Naive thymus-derived CD4-positive, alpha-beta T cell (primary cell): ENCODE measurements at regions not wholly inside any gene's neighbourhood (a gene's known extent, or its start where the extent isn't known, plus 50 kb on each side); places are given as distances from the start of the nearest gene placed in this dataset.
"Not testable (repeated sequence)": the region's sequence is repeated elsewhere in the genome, so short reads cannot be mapped to it uniquely, and the experiment has no call there.

Source experiments
- ATAC-seq: fragments of 150-1000 bp; cut with Tn5 transposase; 2 replicates; pipeline ENCODE4 v1.10.0; 2021; ENCODE audit warnings: mild to moderate bottlenecking, moderate library complexity
- CTCF ChIA-PET: fragments of 350-600 bp; sonication (Branson Sonifier 250); formaldehyde crosslinking; loops from one replicate; lab custom pipeline; 2021; ENCODE audit warnings: antibody characterized with exemption; lab: Charles Lee
- POLR2A ChIA-PET: fragments of 350-600 bp; sonication (Branson Sonifier 250); formaldehyde crosslinking; loops from one replicate; lab custom pipeline; 2021; ENCODE audit warnings: antibody characterized with exemption, inconsistent platforms; lab: Charles Lee
- DNase-seq, 9 donors: peaks; one replicate each; pipeline versions ENCODE4 v3.0.0 to v3.0.0-alpha.2; 2020 to 2022; ENCODE audit warnings: mixed read lengths in 1 of 9
- H3K27ac ChIP-seq: one replicate; pipeline ENCODE4 v1.7.0; 2013; ENCODE audit warnings: mild to moderate bottlenecking, low read depth, low read length, moderate library complexity
- H3K27me3 ChIP-seq, 2 donors: one replicate each; pipeline ENCODE4 v1.7.0; 2013; ENCODE audit warnings: low read length in 2 of 2, mild to moderate bottlenecking in 2 of 2, moderate library complexity in 2 of 2; ENCODE audit not compliant: control insufficient read depth in 2 of 2, insufficient read depth in 2 of 2
- H3K36me3 ChIP-seq, 3 experiments: 1 replicate in 2 of 3; 2 replicates in 1 of 3; pipeline ENCODE4 v1.7.0; 2013; ENCODE audit warnings: low read length in 3 of 3, mild to moderate bottlenecking in 3 of 3, moderate library complexity in 1 of 3; ENCODE audit not compliant: insufficient read depth in 3 of 3, control insufficient read depth in 2 of 3
- H3K4me1 ChIP-seq, 2 donors: one replicate each; pipeline ENCODE4 v1.7.0; 2013; ENCODE audit warnings: low read length in 2 of 2, mild to moderate bottlenecking in 2 of 2, moderate library complexity in 1 of 2; ENCODE audit not compliant: control insufficient read depth in 2 of 2, insufficient read depth in 2 of 2
- H3K4me3 ChIP-seq: 2 replicates; pipeline ENCODE4 v1.7.0; 2013; ENCODE audit warnings: mild to moderate bottlenecking, low read length
- H3K9me3 ChIP-seq, 3 experiments: 1 replicate in 2 of 3; 2 replicates in 1 of 3; pipeline ENCODE4 v1.7.0; 2013; ENCODE audit warnings: low read length in 3 of 3; ENCODE audit not compliant: control insufficient read depth in 2 of 3
- H3K27ac Mint-ChIP-seq, 9 donors: one replicate each; pipeline ENCODE4 v1.8.0; 2020 to 2022; ENCODE audit warnings: mixed read lengths in 9 of 9, mild to moderate bottlenecking in 8 of 9, moderate library complexity in 5 of 9, inconsistent platforms in 2 of 9
- H3K27me3 Mint-ChIP-seq, 5 donors: one replicate each; pipeline ENCODE4 v1.8.0; 2021 to 2022; ENCODE audit warnings: mixed read lengths in 5 of 5, mild to moderate bottlenecking in 1 of 5
- H3K36me3 Mint-ChIP-seq, 5 donors: one replicate each; pipeline ENCODE4 v1.8.0; 2020 to 2022; ENCODE audit warnings: mixed read lengths in 5 of 5, mild to moderate bottlenecking in 3 of 5, inconsistent platforms in 1 of 5
- H3K4me1 Mint-ChIP-seq, 7 donors: one replicate each; pipeline ENCODE4 v1.8.0; 2020 to 2022; ENCODE audit warnings: mixed read lengths in 7 of 7, mild to moderate bottlenecking in 3 of 7, inconsistent platforms in 1 of 7
- H3K4me3 Mint-ChIP-seq, 10 donors: one replicate each; pipeline ENCODE4 v1.8.0; 2020 to 2022; ENCODE audit warnings: mild to moderate bottlenecking in 10 of 10, mixed read lengths in 10 of 10, moderate library complexity in 6 of 10, inconsistent platforms in 2 of 10
- H3K9me3 Mint-ChIP-seq, 11 donors: one replicate each; pipeline ENCODE4 v1.8.0; 2020 to 2022; ENCODE audit warnings: mixed read lengths in 11 of 11, mild to moderate bottlenecking in 4 of 11, inconsistent platforms in 1 of 11, moderate library complexity in 1 of 11
- intact Hi-C, 2 donors: fragments of 100-400 bp; cut with micrococcal nuclease; formaldehyde crosslinking; loops; one replicate each; pipeline ENCODE4 v1.15.1; 2023

- H3K27me3 ChIP-seq, result peaks cover 0 to 3% of the 10 kb centered on the region in 2 donors
- no peak overlapping the region for H3K4me3 ChIP-seq
- no peaks in the 10 kb centered on the region for H3K36me3 ChIP-seq
- Mint-ChIP-seq H3K4me3 (no peak overlapping the region), H3K4me1 (peaks cover 0 to 2% (median 0%) of the 10 kb centered on the region in 7 donors), H3K9me3 (peaks cover 0 to 5% (median 0%) of the 10 kb centered on the region in 11 donors), H3K27ac (no peak overlapping the region), H3K36me3 (no peaks in the 10 kb centered on the region), H3K27me3 (peaks cover 0 to 9% (median 5%) of the 10 kb centered on the region in 5 donors)
- H3K9me3 ChIP-seq, result no peaks in the 10 kb centered on the region
- ChIA-PET CTCF (no interaction called here), POLR2A (no interaction called here)
- no peaks in the 10 kb centered on the region for H3K4me1 ChIP-seq
- intact Hi-C loops, result loop anchor here in 1 of 2 donors (5.0 kb wide), 1 partner anchor 485 kb away; no protein-coding TSS in a partner anchor
- H3K27ac ChIP-seq, result no peak overlapping the region
- ATAC-seq (no peak), DNase-seq (no peak)
These were observed 291.7 kb downstream of the FBXO8 start for GRCh38 chr4:173991814-173992213.

DNA sequence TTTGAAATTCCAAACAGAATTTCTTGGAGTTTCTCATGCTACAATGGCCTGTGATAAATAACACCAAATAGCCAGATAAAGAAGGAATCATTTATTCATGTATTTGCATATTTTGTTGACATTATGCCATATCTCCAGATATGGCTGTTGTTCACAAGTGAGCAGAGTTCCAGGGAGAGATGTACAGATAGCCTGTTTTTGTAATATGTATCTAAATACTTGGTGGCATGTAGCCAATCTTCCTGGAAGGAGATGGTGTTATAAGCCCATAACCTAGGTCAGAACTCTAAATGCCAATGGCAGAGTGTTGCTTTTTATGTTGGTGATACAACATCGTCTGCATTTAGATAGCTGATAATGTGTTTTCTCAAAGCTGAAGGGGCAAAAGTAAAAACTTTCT is 292.2 kb downstream of the FBXO8 start:
- Histone ChIP-seq H3K9me3 (no peaks in the 10 kb centered on the region), H3K27me3 (peaks cover 0 to 3% of the 10 kb centered on the region in 2 donors), H3K36me3 (no peaks in the 10 kb centered on the region), H3K27ac (no peak overlapping the region), H3K4me3 (no peak overlapping the region), H3K4me1 (no peaks in the 10 kb centered on the region)
- CTCF ChIA-PET, result no interaction called here
- ATAC-seq, result no peak
- H3K9me3 Mint-ChIP-seq, result peaks cover 0 to 5% (median 0%) of the 10 kb centered on the region in 11 donors
- POLR2A ChIA-PET, result no interaction called here
- DNase-seq, result no peak
- no peak overlapping the region for H3K27ac Mint-ChIP-seq
- intact Hi-C loops, result loop anchor here in 1 of 2 donors (5.0 kb wide), 1 partner anchor 484 kb away; no protein-coding TSS in a partner anchor
- no peak overlapping the region for H3K4me3 Mint-ChIP-seq
- H3K36me3 Mint-ChIP-seq, result no peaks in the 10 kb centered on the region
- H3K27me3 Mint-ChIP-seq, result peaks cover 0 to 9% (median 5%) of the 10 kb centered on the region in 5 donors
- H3K4me1 Mint-ChIP-seq, result peaks cover 0 to 2% (median 0%) of the 10 kb centered on the region in 7 donors

- ChIA-PET CTCF (no interaction called here), POLR2A (no interaction called here)
- Mint-ChIP-seq H3K9me3 (peaks cover 0 to 5% (median 0%) of the 10 kb centered on the region in 11 donors), H3K27ac (no peak overlapping the region), H3K4me1 (peaks cover 0 to 2% (median 0%) of the 10 kb centered on the region in 7 donors), H3K36me3 (no peaks in the 10 kb centered on the region), H3K27me3 (peaks cover 0 to 9% (median 5%) of the 10 kb centered on the region in 5 donors), H3K4me3 (no peak overlapping the region)
- ATAC-seq (no peak), DNase-seq (no peak)
- Histone ChIP-seq H3K36me3 (no peaks in the 10 kb centered on the region), H3K4me3 (no peak overlapping the region), H3K9me3 (no peaks in the 10 kb centered on the region), H3K27ac (no peak overlapping the region), H3K27me3 (peaks cover 0 to 3% of the 10 kb centered on the region in 2 donors), H3K4me1 (no peaks in the 10 kb centered on the region)
- intact Hi-C loops, result loop anchor here in 1 of 2 donors (5.0 kb wide), 1 partner anchor 484 kb away; no protein-coding TSS in a partner anchor
These were observed 292.6 kb downstream of the FBXO8 start for GRCh38 chr4:173990869-173991210.

DNA sequence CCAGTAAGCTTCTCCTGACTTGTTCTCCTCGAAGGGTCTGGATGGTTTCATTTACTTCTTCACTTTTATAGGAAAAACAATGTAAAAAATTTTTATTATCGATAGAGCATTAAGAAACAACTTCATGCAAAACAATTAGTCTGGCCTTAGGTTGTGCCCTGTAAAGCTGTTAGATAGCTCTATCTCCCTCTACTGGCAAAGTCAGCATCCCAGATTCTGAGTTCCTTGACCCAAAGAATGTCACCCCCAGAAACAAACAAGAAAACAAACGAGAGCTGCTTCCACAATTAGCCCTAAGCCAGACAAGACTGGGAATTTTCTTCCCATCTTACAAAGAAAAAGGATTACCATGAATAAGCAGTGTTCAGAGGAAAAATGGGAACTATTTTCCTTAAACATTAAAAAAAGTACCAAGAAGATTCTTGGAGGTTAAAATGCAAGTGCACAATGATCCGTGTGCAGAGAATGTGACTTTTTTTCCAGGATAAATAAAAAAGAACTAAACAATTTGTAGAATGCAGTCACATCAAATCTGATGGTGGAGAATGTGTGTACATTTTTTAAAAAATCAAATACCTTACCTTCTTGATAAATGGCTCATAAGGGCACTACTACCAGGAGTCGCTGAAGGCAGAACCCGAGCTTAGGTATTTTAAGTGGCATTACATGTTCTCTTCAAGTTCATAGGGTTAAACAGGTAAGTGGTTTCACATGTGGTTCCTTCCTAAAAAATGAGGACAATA is 293.2 kb downstream of the FBXO8 start:
- Mint-ChIP-seq H3K27ac (no peak overlapping the region), H3K27me3 (peaks cover 0 to 9% (median 5%) of the 10 kb centered on the region in 5 donors), H3K4me3 (no peak overlapping the region), H3K9me3 (peaks cover 0 to 5% (median 0%) of the 10 kb centered on the region in 11 donors), H3K4me1 (peaks cover 0 to 2% (median 0%) of the 10 kb centered on the region in 7 donors), H3K36me3 (no peaks in the 10 kb centered on the region)
- Histone ChIP-seq H3K9me3 (no peaks in the 10 kb centered on the region), H3K36me3 (no peaks in the 10 kb centered on the region), H3K27ac (no peak overlapping the region), H3K4me1 (no peaks in the 10 kb centered on the region), H3K27me3 (peaks cover 0 to 3% of the 10 kb centered on the region in 2 donors), H3K4me3 (no peak overlapping the region)
- ATAC-seq (no peak), DNase-seq (no peak)
- intact Hi-C loops, result loop anchor here in 1 of 2 donors (5.0 kb wide), 1 partner anchor 483 kb away; no protein-coding TSS in a partner anchor
- CTCF ChIA-PET, result no interaction called here
- POLR2A ChIA-PET, result no interaction called here

GRCh38 chr4:173963523-173963922 is 319.9 kb downstream of the FBXO8 start:
- H3K27ac ChIP-seq, H3K9me3 ChIP-seq, H3K4me1 Mint-ChIP-seq, H3K4me3 Mint-ChIP-seq, CTCF ChIA-PET, H3K4me3 ChIP-seq, H3K36me3 ChIP-seq, ATAC-seq, DNase-seq, POLR2A ChIA-PET, H3K4me1 ChIP-seq, H3K27ac Mint-ChIP-seq, H3K36me3 Mint-ChIP-seq, intact Hi-C loops, H3K27me3 Mint-ChIP-seq, H3K27me3 ChIP-seq: not testable (repeated sequence)
- H3K9me3 Mint-ChIP-seq, result peaks cover 0 to 16% (median 6%) of the 10 kb centered on the region in 11 donors

DNA sequence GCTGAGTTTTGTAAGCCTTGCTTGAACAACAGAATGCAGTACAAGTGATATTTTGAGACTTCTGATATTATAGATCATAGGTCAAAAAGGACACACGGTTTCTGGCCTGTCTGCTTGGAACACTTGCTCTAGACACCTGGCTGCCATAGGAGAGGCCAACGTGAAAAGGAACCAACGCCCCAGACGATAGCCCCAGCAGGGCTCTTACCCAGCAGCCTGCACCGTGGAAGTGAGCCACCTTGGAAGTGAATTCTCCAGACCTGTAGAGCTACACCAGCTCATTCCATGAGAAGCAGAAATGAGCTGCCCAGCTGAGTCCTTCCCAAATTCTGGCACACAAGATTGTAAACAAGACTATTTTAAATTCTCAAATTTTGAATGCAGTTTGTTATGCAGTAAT is 323.1 kb downstream of the FBXO8 start:
- H3K36me3 Mint-ChIP-seq, result no peaks in the 10 kb centered on the region
- no peaks in the 10 kb centered on the region for H3K27me3 ChIP-seq
- no peaks in the 10 kb centered on the region for H3K9me3 ChIP-seq
- POLR2A ChIA-PET, result no interaction called here
- no peak for DNase-seq
- no peak for ATAC-seq
- no peaks in the 10 kb centered on the region for H3K4me1 Mint-ChIP-seq
- H3K9me3 Mint-ChIP-seq, result peaks cover 0 to 11% (median 0%) of the 10 kb centered on the region in 11 donors
- H3K4me1 ChIP-seq, result no peaks in the 10 kb centered on the region
- H3K27me3 Mint-ChIP-seq, result peaks cover 0 to 6% (median 0%) of the 10 kb centered on the region in 5 donors
- H3K4me3 ChIP-seq, result no peak overlapping the region
- intact Hi-C loops, result no loop called here
- no peak overlapping the region for H3K4me3 Mint-ChIP-seq
- no peak overlapping the region for H3K27ac Mint-ChIP-seq
- no peak overlapping the region for H3K27ac ChIP-seq
- CTCF ChIA-PET, result no interaction called here
- H3K36me3 ChIP-seq, result no peaks in the 10 kb centered on the region

- Histone ChIP-seq H3K27ac (no peak overlapping the region), H3K4me3 (no peak overlapping the region), H3K4me1 (no peaks in the 10 kb centered on the region), H3K27me3 (no peaks in the 10 kb centered on the region), H3K36me3 (no peaks in the 10 kb centered on the region), H3K9me3 (no peaks in the 10 kb centered on the region)
- no peak overlapping the region for H3K27ac Mint-ChIP-seq
- DNase-seq (no peak), ATAC-seq (no peak)
- ChIA-PET POLR2A (no interaction called here), CTCF (no interaction called here)
- no peaks in the 10 kb centered on the region for H3K4me1 Mint-ChIP-seq
- no peak overlapping the region for H3K4me3 Mint-ChIP-seq
- peaks cover 0 to 6% (median 0%) of the 10 kb centered on the region in 5 donors for H3K27me3 Mint-ChIP-seq
- H3K36me3 Mint-ChIP-seq, result no peaks in the 10 kb centered on the region
- peaks cover 0 to 11% (median 0%) of the 10 kb centered on the region in 11 donors for H3K9me3 Mint-ChIP-seq
- intact Hi-C loops, result no loop called here
These were observed 325.0 kb downstream of the FBXO8 start for GRCh38 chr4:173958445-173958844.
